Neural cell (in vitro differentiated cells): ENCODE measurements at regions not wholly inside any gene's neighbourhood (a gene's known extent, or its start where the extent isn't known, plus 50 kb on each side); places are given as distances from the start of the nearest gene placed in this dataset.

Experiments used
- H2AFZ ChIP-seq: fragments of 200-600, 300-800 bp; sonication (generic), shearing (Covaris generic); 2 replicates; pipeline ENCODE4 v1.6.0; 2014; ENCODE audit warnings: low read depth, mild to moderate bottlenecking, antibody characterized with exemption, low read length, moderate library complexity
- H3F3A ChIP-seq: fragments of 200-600 bp; shearing (Covaris generic); 2 replicates; pipeline ENCODE4 v1.6.1; 2016; ENCODE audit warnings: mild to moderate bottlenecking, moderate library complexity, mixed read lengths, antibody characterized with exemption, low read length; ENCODE audit not compliant: insufficient read depth, poor library complexity, severe bottlenecking
- H3K27ac ChIP-seq: fragments of 200-600, 300-800 bp; sonication (generic), shearing (Covaris generic); 2 replicates; pipeline ENCODE4 v1.5.1; 2014; ENCODE audit warnings: mild to moderate bottlenecking, low read length, moderate library complexity
- H3K27me3 ChIP-seq: fragments of 300-800, 200-600 bp; sonication (generic), shearing (Covaris generic); 2 replicates; pipeline ENCODE4 v1.6.0; 2014; ENCODE audit warnings: mild to moderate bottlenecking, low read depth, low read length, moderate library complexity; ENCODE audit not compliant: insufficient read depth
- H3K36me3 ChIP-seq: fragments of 300-800, 200-600 bp; sonication (generic), shearing (Covaris generic); 2 replicates; pipeline ENCODE4 v1.5.1; 2014; ENCODE audit warnings: mild to moderate bottlenecking, antibody characterized with exemption, low read length, moderate library complexity; ENCODE audit not compliant: insufficient read depth
- H3K4me2 ChIP-seq: fragments of 300-800, 200-600 bp; sonication (generic), shearing (Covaris generic); 2 replicates; pipeline ENCODE4 v1.6.0; 2014; ENCODE audit warnings: mild to moderate bottlenecking, low read length
- H3K4me3 ChIP-seq: fragments of 300-800, 200-600 bp; sonication (generic), shearing (Covaris generic); 2 replicates; pipeline ENCODE4 v1.5.1; 2014; ENCODE audit warnings: mild to moderate bottlenecking, low read length, moderate library complexity
- H3K79me2 ChIP-seq: fragments of 200-600 bp; shearing (Covaris generic); replicated peaks from 2 replicates; pipeline ENCODE4 v1.6.0; 2014; ENCODE audit warnings: mild to moderate bottlenecking, low read length, moderate library complexity; ENCODE audit not compliant: insufficient read depth
- H3K9ac ChIP-seq: fragments of 300-800, 200-600 bp; sonication (generic), shearing (Covaris generic); 2 replicates; pipeline ENCODE4 v1.6.1; 2016; ENCODE audit warnings: mild to moderate bottlenecking, low read length, mixed read lengths
- H3K9me2 ChIP-seq: fragments of 200-600 bp; shearing (Covaris generic); 2 replicates; pipeline ENCODE4 v1.6.1; 2016; ENCODE audit warnings: mild to moderate bottlenecking, low read length, mixed read lengths; ENCODE audit not compliant: insufficient read depth
- H3K9me3 ChIP-seq: fragments of 200-600, 300-800 bp; sonication (generic), shearing (Covaris generic); 2 replicates; pipeline ENCODE4 v1.6.1; 2016; ENCODE audit warnings: mild to moderate bottlenecking, mixed run types, low read length, moderate library complexity, mixed read lengths
- H4K20me1 ChIP-seq: fragments of 200-600 bp; shearing (Covaris generic); 2 replicates; pipeline ENCODE4 v1.6.1; 2016; ENCODE audit warnings: mild to moderate bottlenecking, mixed run types; ENCODE audit not compliant: insufficient read depth
- EP300 ChIP-seq: fragments of 450-650 bp; conservative IDR thresholded peaks from 2 replicates; pipeline ENCODE4 v1.6.1; 2014; ENCODE audit warnings: antibody characterized with exemption, mild to moderate bottlenecking, moderate library complexity; ENCODE audit not compliant: poor library complexity, severe bottlenecking
- EZH2 ChIP-seq: fragments of 200-600, 300-800 bp; shearing (Covaris generic), sonication (generic); IDR thresholded peaks from 2 replicates; pipeline ENCODE4 v1.6.1; 2014; ENCODE audit warnings: antibody characterized with exemption, low read length, borderline replicate concordance, mild to moderate bottlenecking; ENCODE audit not compliant: insufficient read depth, poor library complexity, severe bottlenecking
- MXI1 ChIP-seq: fragments of 450-650 bp; conservative IDR thresholded peaks from 2 replicates; pipeline ENCODE4 v1.6.1; 2014; ENCODE audit warnings: antibody characterized with exemption, mild to moderate bottlenecking; ENCODE audit not compliant: poor library complexity, severe bottlenecking
- POLR2AphosphoS5 ChIP-seq: IDR thresholded peaks from 2 replicates; pipeline ENCODE4 v1.6.1; 2012
- SMC3 ChIP-seq: fragments of 450-650 bp; conservative IDR thresholded peaks from 2 replicates; pipeline ENCODE4 v1.6.1; 2014; ENCODE audit warnings: antibody characterized with exemption, mild to moderate bottlenecking, moderate library complexity; ENCODE audit not compliant: poor library complexity
- TF ChIP-seq, protein P1 (sequence below): IDR thresholded peaks from 2 replicates; pipeline ENCODE4 v1.6.1; 2012; ENCODE audit warnings: borderline replicate concordance
- TF ChIP-seq, protein P2 (sequence below): fragments of 450-650 bp; IDR thresholded peaks from 2 replicates; pipeline ENCODE4 v1.5.1; 2014; ENCODE audit warnings: antibody characterized with exemption, mild to moderate bottlenecking, moderate library complexity; ENCODE audit not compliant: poor library complexity, severe bottlenecking

DNA sequence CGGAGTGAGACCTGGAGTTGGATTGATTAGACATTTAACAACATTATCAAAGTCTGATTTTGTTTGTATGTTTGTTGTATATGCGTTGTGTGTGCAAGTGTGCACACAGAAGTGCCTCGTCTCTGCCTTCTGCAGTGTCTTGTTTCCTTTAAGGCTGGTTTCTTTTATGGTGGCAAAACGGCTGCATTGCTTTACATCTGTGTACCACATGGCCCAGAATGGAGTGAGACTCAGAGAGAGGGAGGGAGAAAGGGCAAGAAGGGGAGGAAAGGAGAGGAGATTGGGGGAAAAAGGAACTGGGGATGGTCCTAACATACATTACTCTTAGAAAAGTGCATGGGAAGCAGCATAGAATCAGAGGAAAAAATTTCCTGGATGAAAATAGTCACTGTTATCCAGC, 99.7 kb upstream of the WLS start:
- Histone ChIP-seq H3K9me2 (no peaks in the 10 kb centered on the region), H3K27ac (no peak overlapping the region), H3K27me3 (no peaks in the 10 kb centered on the region), H4K20me1 (no peaks in the 10 kb centered on the region), H3K9ac (no peak overlapping the region), H3K36me3 (no peaks in the 10 kb centered on the region), H3K4me3 (no peak overlapping the region), H3F3A (no peaks in the 10 kb centered on the region), H3K9me3 (no peaks in the 10 kb centered on the region), H3K4me2 (no peak overlapping the region), H3K79me2 (no peaks in the 10 kb centered on the region), H2AFZ (no peak overlapping the region)
- TF ChIP-seq, protein P1, sequence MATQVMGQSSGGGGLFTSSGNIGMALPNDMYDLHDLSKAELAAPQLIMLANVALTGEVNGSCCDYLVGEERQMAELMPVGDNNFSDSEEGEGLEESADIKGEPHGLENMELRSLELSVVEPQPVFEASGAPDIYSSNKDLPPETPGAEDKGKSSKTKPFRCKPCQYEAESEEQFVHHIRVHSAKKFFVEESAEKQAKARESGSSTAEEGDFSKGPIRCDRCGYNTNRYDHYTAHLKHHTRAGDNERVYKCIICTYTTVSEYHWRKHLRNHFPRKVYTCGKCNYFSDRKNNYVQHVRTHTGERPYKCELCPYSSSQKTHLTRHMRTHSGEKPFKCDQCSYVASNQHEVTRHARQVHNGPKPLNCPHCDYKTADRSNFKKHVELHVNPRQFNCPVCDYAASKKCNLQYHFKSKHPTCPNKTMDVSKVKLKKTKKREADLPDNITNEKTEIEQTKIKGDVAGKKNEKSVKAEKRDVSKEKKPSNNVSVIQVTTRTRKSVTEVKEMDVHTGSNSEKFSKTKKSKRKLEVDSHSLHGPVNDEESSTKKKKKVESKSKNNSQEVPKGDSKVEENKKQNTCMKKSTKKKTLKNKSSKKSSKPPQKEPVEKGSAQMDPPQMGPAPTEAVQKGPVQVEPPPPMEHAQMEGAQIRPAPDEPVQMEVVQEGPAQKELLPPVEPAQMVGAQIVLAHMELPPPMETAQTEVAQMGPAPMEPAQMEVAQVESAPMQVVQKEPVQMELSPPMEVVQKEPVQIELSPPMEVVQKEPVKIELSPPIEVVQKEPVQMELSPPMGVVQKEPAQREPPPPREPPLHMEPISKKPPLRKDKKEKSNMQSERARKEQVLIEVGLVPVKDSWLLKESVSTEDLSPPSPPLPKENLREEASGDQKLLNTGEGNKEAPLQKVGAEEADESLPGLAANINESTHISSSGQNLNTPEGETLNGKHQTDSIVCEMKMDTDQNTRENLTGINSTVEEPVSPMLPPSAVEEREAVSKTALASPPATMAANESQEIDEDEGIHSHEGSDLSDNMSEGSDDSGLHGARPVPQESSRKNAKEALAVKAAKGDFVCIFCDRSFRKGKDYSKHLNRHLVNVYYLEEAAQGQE = no peak
- TF ChIP-seq, protein P2, sequence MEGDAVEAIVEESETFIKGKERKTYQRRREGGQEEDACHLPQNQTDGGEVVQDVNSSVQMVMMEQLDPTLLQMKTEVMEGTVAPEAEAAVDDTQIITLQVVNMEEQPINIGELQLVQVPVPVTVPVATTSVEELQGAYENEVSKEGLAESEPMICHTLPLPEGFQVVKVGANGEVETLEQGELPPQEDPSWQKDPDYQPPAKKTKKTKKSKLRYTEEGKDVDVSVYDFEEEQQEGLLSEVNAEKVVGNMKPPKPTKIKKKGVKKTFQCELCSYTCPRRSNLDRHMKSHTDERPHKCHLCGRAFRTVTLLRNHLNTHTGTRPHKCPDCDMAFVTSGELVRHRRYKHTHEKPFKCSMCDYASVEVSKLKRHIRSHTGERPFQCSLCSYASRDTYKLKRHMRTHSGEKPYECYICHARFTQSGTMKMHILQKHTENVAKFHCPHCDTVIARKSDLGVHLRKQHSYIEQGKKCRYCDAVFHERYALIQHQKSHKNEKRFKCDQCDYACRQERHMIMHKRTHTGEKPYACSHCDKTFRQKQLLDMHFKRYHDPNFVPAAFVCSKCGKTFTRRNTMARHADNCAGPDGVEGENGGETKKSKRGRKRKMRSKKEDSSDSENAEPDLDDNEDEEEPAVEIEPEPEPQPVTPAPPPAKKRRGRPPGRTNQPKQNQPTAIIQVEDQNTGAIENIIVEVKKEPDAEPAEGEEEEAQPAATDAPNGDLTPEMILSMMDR = no peak

DNA sequence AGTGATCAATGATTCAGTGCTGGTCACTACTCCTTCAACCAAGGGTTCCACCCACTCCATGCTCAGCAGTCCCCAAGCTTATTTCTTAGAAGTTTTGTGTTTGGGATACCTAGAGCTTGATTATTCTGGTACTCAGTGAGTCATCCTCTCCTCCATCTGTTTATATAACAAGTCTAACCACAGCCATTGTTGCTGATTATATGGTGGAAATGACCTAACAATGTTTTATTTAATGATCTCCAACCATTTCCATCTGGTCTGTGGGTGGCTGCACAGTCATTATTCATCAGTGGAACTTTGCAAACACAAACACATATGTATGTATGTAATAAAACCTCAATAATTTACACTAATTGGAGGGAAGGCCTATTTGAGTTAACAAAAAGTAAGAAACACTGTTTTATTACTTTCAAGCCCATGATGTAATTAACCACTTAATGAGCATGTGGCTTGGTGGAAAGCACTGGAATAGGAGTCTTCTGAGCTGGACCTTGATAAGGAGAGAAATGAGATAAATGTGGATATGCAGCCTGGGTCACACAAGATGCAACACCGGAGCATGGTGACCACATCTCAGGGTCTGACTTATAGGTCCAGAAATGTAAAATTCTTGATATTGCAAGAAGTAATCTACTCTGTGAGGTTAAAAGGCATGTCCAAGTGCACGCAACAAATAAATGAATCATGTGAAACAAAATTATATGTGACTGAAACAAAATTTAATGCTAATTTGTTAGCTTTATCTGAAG, 99.0 kb upstream of the WLS start:
- no peaks in the 10 kb centered on the region for H3K9me2 ChIP-seq
- no peaks in the 10 kb centered on the region for H3K79me2 ChIP-seq
- no peak overlapping the region for H3K9ac ChIP-seq
- no peaks in the 10 kb centered on the region for H3K27me3 ChIP-seq
- no peaks in the 10 kb centered on the region for H3K9me3 ChIP-seq
- no peak overlapping the region for H3K4me2 ChIP-seq
- H2AFZ ChIP-seq = no peak overlapping the region
- no peak overlapping the region for H3K27ac ChIP-seq
- H3K4me3 ChIP-seq = no peak overlapping the region
- TF ChIP-seq, protein P1 = no peak
- no peaks in the 10 kb centered on the region for H3K36me3 ChIP-seq
- H3F3A ChIP-seq = no peaks in the 10 kb centered on the region
- H4K20me1 ChIP-seq = no peaks in the 10 kb centered on the region

DNA sequence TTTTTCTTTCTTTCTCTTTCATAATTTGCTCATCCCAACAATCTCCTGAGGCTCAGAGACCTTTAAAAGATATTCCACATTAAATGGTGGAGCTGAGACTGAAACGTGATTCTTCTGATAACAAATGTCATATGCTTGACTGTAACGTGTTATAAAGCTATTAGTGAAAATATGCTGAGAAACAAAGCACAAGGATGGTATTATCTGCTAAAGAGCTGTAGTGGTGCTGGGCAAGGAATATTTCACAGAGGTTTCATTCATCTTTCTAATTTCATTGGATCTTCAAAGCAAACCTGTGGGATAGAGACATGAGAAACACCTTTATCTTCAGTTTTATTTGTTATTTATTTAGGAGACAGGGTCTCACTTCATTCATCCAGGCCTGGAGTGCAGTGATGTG, 98.1 kb upstream of the WLS start:
- H2AFZ ChIP-seq = no peak overlapping the region
- H3K9ac ChIP-seq = no peak overlapping the region
- H3K79me2 ChIP-seq = no peaks in the 10 kb centered on the region
- H3K27me3 ChIP-seq = no peaks in the 10 kb centered on the region
- H4K20me1 ChIP-seq = no peaks in the 10 kb centered on the region
- no peaks in the 10 kb centered on the region for H3K9me3 ChIP-seq
- no peak overlapping the region for H3K4me2 ChIP-seq
- no peaks in the 10 kb centered on the region for H3F3A ChIP-seq
- H3K4me3 ChIP-seq = no peak overlapping the region
- no peaks in the 10 kb centered on the region for H3K36me3 ChIP-seq
- H3K9me2 ChIP-seq = no peaks in the 10 kb centered on the region
- no peak overlapping the region for H3K27ac ChIP-seq
- TF ChIP-seq EZH2 (no peak), SMC3 (no peak), POLR2AphosphoS5 (no peak), MXI1 (no peak), EP300 (no peak)
- TF ChIP-seq, protein P2 = no peak
